Fibroblast of skin of scalp (primary cell): ENCODE measurements at regions not wholly inside any gene's neighbourhood (a gene's known extent, or its start where the extent isn't known, plus 50 kb on each side); places are given as distances from the start of the nearest gene placed in this dataset.
A peak's percentile ranks its signal among the peaks of the same experiment; 100 is the strongest.

ENCODE experiments used
- DNase-seq: peaks from one replicate; pipeline ENCODE4 v3.0.0-alpha.2; 2013

GRCh38 chr9:12163723-12164458, 529.3 kb upstream of the TYRP1 start:
- no peak for DNase-seq

GRCh38 chr9:12166518-12166917, 526.7 kb upstream of the TYRP1 start:
- DNase-seq, result no peak

- no peak for DNase-seq
Observed at GRCh38 chr9:12170456-12170855, 522.7 kb upstream of the TYRP1 start.

DNA sequence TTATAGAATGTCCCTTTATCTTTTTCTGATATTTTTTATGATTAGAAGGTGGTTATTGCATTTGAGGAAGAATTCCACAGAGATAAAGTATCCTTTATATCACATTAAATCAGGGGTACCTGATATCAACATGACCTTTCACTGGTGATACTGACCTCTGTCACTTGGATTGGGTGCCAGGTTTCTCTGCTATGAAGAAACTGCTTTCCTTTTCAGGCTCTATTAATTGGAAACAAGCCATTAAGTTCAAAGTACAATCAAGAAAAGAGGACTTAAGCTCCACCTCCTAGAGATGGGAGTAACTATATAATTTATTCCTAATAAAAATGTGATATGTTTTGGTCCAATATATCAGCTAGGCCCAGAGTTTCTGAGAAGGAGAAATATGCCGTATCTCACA, 514.6 kb upstream of the TYRP1 start:
- DNase-seq, result no peak

GRCh38 chr9:12182806-12183205, 510.4 kb upstream of the TYRP1 start:
- no peak for DNase-seq

DNA sequence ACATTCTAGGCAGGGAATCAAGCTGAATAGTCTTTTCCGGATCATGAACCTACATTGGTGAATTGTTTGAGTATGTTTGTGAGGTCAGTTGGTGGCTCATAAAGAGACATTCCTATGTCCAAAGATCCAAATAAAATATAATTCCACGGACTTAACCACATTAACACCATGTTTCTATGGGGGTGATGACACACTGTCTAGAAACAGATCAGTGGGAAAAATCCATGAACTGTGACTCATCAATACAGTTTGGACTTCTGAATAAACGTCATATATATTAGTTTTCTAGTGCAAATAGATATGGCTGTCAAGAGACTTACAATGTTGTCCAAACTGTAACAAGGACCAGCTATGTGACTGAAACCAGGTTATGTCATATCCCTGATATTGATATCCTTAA, 509.9 kb upstream of the TYRP1 start:
- peak; percentile 58 for DNase-seq

- peak; percentile 53 for DNase-seq
Observed at GRCh38 chr9:12185856-12186255, 507.3 kb upstream of the TYRP1 start.

GRCh38 chr9:12191630-12192029, 501.6 kb upstream of the TYRP1 start:
- DNase-seq, result no peak

GRCh38 chr9:12194731-12195130, 498.5 kb upstream of the TYRP1 start:
- no peak for DNase-seq

DNA sequence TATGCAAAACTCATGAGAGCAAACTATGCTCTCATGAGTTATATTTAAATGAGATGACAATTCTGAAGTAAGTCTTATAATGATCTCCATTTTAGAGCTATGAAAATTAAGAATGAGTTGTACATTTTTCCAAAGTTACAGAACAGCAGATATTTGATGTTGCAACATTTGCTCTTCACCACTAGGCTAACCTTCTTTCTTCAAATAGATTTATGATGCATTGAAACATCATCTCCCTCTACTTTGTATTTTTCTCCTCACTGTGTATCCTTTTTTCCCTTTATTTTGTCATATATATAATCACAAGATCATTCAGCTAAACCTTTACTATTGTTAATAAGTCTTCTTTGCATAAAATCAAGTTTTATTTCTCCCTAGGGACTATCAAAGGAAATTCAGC, 497.7 kb upstream of the TYRP1 start:
- DNase-seq, result no peak

DNA sequence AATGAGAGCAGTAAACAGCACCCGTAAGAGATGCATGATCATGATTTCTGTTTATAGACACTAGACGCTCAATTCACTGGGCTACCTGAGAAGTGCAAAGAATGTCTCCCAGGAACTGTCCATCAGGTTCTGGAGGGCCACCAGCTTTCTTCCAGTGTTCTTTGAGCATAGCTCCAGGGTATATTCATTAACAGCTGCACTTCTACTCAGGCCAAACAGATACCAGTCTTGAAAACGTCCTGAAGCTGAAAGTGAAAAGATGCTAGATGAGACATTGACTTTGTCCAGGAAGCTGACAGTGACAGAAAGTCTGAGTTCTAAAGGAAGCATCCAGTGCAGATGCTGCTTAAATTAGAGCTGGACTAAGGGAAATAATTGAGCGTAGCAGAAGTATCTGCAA, 488.7 kb upstream of the TYRP1 start:
- DNase-seq, result no peak

- no peak for DNase-seq
Observed at GRCh38 chr9:12212860-12213259, 480.3 kb upstream of the TYRP1 start.

- DNase-seq, result no peak
Observed at GRCh38 chr9:12221470-12221869, 471.7 kb upstream of the TYRP1 start.

- DNase-seq, result no peak
Observed at GRCh38 chr9:12224449-12224848, 468.7 kb upstream of the TYRP1 start.

DNA sequence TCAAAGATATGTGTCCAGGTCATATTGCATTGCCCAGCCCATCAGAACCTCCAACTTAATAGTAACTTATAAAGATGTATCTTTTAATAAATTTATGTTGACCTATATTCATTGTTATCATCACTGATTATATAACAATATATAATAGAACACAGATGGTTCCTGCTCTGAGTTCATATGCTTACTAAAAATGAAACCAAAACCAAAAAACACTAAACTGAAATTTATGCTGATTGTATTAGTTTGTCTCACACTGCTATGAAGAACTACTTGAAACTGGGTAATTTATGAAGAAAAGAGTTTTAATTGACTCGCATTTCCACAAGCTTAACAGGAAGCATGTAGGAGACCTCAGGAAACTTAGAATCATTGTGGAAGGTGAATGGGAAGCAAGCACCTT, 462.5 kb upstream of the TYRP1 start:
- DNase-seq, result no peak

DNA sequence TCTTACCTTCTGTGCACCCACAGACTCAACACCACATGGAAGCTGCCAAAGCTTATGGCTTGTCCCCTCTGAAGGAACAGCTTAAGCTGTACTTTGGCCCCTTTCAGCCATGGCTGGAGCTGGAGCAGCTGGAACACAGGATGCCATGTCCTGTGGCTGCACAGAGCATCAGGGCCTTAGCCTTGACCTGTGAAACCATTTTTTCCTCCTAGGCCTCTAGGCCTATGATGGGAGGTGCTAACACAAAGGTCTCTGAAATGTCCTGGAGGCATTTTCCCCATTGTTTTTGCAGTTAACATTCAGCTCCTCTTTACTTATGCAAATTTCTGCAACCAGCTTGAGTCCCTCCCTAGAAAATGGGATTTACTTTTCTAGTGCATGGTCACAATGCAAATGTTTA, 461.4 kb upstream of the TYRP1 start:
- no peak for DNase-seq

GRCh38 chr9:12232836-12233235, 460.3 kb upstream of the TYRP1 start:
- no peak for DNase-seq

DNA sequence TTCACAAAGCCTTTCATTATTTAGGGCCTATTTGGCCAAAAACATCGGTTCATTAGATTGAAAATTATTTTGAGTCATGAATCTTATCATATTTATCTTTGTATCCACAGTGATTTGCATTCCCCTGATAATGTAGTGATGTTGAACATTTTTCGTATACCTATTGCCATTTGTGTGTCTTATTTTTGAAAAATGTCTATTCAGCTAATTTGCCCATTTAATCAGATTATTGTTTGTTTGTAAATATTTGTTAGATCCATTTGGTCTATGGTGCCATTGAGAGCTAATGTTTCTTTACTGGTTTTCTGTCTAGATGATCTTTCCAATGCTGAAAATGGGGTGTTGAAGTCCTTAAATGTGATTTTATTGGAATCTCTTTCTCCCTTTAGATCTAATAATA, 439.2 kb upstream of the TYRP1 start:
- DNase-seq, result no peak

DNA sequence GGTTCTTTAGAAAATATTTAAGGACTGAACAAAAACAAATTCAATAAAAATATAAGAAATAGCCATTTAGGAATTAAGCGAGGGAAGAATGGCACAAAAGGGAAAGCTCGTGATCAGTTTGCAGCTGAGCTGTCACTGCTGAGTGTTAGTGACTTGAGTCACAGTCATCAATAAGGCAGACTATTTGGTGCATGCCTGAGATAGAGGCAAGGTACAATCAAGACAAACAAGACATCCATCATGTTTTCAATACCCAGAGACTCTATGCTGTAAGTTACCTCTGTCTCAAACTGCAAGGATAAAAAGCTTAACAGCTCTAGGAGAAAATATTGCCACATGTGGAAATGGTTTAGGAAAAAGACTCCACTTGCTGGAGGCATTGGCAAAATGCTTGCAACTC, 426.4 kb upstream of the TYRP1 start:
- DNase-seq, result no peak

DNA sequence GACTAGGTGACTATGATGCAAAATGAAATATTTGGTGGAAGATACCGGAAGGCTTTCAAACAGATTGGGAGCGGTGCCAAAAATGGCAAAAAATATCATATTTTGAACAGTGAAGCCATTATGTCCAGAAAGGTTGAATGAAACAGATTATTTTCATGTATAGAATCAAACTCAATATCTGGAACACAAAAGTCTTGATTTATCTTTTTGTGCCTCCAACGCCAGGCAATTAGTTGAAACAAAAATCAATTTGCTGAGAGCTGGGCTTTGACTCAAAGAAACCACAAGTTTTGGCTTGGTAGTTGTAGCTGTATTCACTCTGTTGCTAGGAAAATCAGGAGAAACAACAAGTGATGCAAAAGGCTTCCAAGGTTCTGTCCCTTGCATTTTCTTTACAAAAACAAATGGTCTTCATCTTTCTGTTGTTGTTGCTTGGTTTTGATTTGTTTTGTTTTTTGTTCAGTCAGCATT, 421.7 kb upstream of the TYRP1 start:
- no peak for DNase-seq

- no peak for DNase-seq
Observed at GRCh38 chr9:12272471-12273120, 420.6 kb upstream of the TYRP1 start.

- DNase-seq, result no peak
Observed at GRCh38 chr9:12274577-12274976, 418.6 kb upstream of the TYRP1 start.

DNA sequence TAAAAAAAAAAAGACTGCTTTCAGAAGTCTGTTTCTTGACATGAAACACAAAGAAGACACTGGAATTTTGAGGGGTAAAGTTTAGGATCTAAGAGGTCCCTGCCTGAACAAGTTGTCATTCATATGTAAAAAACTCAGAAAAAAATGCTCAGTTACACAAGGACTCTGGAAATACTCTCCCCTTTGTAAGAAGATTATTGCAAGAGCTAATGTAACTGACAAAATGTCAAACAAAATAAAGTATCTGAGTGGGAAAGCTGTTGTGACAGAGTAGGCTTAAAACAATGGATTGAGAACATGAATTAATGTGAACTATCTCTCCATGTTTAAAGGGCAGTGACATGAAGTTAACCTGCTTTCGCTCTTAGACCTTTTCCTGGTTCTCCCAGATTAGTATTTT, 416.7 kb upstream of the TYRP1 start:
- no peak for DNase-seq

- no peak for DNase-seq
Observed at GRCh38 chr9:12289711-12290110, 403.5 kb upstream of the TYRP1 start.
